Neural crest cell (in vitro differentiated cells): ENCODE measurements at regions not wholly inside any gene's neighbourhood (a gene's known extent, or its start where the extent isn't known, plus 50 kb on each side); places are given as distances from the start of the nearest gene placed in this dataset.

Experiments used
- DNase-seq: peaks from one replicate; pipeline ENCODE4 v3.0.0; 2021; ENCODE audit warnings: low read depth, mixed read lengths, low spot score
- H3K27ac Mint-ChIP-seq: one replicate; pipeline ENCODE4 v1.8.0; 2021; ENCODE audit warnings: mild to moderate bottlenecking, mixed read lengths; ENCODE audit not compliant: unreplicated experiment
- H3K27me3 Mint-ChIP-seq: 2 replicates; pipeline ENCODE4 v1.8.0; 2021; ENCODE audit warnings: low read depth, mild to moderate bottlenecking, mixed read lengths
- H3K36me3 Mint-ChIP-seq: 2 replicates; pipeline ENCODE4 v1.8.0; 2021; ENCODE audit warnings: low read depth, mild to moderate bottlenecking, mixed read lengths
- H3K4me1 Mint-ChIP-seq: 2 replicates; pipeline ENCODE4 v1.8.0; 2021; ENCODE audit warnings: mixed read lengths
- H3K4me3 Mint-ChIP-seq: one replicate; pipeline ENCODE4 v1.8.0; 2021; ENCODE audit warnings: mild to moderate bottlenecking, mixed read lengths
- H3K9me3 Mint-ChIP-seq: 2 replicates; pipeline ENCODE4 v1.8.0; 2021; ENCODE audit warnings: mixed read lengths
- TF ChIP-seq, protein P1 (sequence below): fragments of 200-600 bp; sonication (generic); conservative IDR thresholded peaks from 2 replicates; pipeline ENCODE4 v1.5.0; 2021; ENCODE audit warnings: antibody characterized with exemption, mild to moderate bottlenecking

DNA sequence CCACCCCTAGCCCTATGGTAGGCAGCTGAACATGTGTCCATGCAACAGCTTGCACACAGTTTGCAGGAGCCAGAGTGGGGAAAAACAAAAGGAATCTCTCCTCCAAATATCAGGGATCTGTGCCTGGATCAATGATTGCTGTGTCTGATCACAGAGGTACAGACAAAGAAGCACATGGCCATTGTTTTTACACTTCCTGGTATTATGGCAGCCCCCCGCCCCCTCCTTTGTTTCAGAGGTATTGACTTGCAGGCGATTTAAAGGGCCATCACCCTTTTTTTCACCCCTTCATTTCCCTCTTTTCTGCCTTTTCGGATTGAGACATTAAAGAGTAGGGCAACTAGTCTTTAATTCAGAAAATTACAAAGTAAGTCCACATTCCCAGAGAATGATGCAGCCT is 453.0 kb upstream of the LUZP2 start:
- DNase-seq, result no peak
- Mint-ChIP-seq H3K4me1 (no peaks in the 10 kb centered on the region), H3K9me3 (peaks cover 12% of the 10 kb centered on the region), H3K27me3 (no peaks in the 10 kb centered on the region), H3K36me3 (peaks cover 8% of the 10 kb centered on the region), H3K27ac (no peak overlapping the region), H3K4me3 (no peak overlapping the region)
- TF ChIP-seq, protein P1, sequence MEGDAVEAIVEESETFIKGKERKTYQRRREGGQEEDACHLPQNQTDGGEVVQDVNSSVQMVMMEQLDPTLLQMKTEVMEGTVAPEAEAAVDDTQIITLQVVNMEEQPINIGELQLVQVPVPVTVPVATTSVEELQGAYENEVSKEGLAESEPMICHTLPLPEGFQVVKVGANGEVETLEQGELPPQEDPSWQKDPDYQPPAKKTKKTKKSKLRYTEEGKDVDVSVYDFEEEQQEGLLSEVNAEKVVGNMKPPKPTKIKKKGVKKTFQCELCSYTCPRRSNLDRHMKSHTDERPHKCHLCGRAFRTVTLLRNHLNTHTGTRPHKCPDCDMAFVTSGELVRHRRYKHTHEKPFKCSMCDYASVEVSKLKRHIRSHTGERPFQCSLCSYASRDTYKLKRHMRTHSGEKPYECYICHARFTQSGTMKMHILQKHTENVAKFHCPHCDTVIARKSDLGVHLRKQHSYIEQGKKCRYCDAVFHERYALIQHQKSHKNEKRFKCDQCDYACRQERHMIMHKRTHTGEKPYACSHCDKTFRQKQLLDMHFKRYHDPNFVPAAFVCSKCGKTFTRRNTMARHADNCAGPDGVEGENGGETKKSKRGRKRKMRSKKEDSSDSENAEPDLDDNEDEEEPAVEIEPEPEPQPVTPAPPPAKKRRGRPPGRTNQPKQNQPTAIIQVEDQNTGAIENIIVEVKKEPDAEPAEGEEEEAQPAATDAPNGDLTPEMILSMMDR, result no peak

DNA sequence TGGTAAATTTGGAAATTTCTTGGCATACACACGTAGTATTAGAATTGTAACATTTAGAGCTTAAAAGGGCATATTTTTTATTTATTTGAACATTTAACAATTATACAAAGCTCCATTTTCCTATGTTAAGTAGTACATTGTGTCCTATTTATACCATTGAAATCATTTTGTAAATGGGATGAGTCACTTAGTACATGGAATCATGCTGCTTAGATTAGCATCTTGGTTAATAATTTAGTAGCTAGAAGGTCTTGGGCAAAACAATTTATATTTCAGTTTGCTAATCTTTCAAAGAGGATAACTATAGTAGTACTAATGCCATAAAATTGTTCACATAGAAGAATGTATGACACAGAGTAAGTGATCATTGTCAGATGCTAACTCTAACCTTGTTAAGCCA is 450.1 kb upstream of the LUZP2 start:
- DNase-seq, result no peak
- TF ChIP-seq, protein P1, result no peak
- Mint-ChIP-seq H3K9me3 (peaks cover 16% of the 10 kb centered on the region), H3K4me1 (no peaks in the 10 kb centered on the region), H3K27ac (no peak overlapping the region), H3K36me3 (peaks cover 8% of the 10 kb centered on the region), H3K27me3 (no peaks in the 10 kb centered on the region), H3K4me3 (no peak overlapping the region)

DNA sequence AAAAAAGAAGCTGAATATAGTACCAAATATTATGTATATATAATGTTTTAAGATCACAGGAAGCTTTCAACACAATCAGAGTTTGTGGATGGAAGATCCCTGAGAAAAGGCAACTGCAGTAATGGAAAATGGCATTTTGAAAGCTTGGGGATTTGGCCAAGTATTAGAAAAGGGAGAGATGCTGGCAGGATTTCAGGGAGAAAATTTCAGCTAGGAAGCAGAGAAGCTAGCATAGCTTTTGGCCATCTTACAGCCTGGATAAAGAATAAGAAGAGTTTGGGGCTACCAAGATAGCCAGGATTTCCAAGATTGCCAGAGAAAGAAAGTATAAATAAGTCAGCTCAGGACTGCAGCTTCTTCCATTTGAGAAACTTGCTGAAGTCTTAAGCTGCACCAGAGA is 440.8 kb upstream of the LUZP2 start:
- TF ChIP-seq, protein P1, result no peak
- Mint-ChIP-seq H3K27ac (no peak overlapping the region), H3K9me3 (no peaks in the 10 kb centered on the region), H3K36me3 (no peaks in the 10 kb centered on the region), H3K4me1 (no peaks in the 10 kb centered on the region), H3K27me3 (no peaks in the 10 kb centered on the region), H3K4me3 (no peak overlapping the region)
- DNase-seq, result no peak

DNA sequence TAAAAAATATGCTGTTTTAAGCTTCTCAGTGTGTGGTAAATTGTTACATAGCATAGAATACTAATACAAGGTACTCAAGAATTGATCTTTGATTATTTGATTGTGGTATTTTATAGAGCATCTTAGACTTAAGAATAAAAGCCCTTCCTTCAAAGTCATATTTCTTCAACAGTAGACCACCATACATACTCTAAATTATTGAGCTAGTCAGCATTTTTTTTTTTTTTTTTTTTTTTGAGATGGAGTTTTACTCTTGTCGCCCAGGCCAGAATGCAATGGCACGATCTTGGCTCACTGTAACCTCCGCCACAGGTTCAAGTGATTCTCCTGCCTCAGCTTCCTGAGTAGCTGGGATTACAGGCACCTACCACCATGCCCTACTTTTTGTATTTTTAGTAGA is 436.7 kb upstream of the LUZP2 start:
- Mint-ChIP-seq H3K36me3 (no peaks in the 10 kb centered on the region), H3K27me3 (no peaks in the 10 kb centered on the region), H3K27ac (no peak overlapping the region), H3K4me3 (no peak overlapping the region), H3K4me1 (peaks cover 15% of the 10 kb centered on the region), H3K9me3 (no peaks in the 10 kb centered on the region)
- no peak for DNase-seq
- TF ChIP-seq, protein P1, result no peak

DNA sequence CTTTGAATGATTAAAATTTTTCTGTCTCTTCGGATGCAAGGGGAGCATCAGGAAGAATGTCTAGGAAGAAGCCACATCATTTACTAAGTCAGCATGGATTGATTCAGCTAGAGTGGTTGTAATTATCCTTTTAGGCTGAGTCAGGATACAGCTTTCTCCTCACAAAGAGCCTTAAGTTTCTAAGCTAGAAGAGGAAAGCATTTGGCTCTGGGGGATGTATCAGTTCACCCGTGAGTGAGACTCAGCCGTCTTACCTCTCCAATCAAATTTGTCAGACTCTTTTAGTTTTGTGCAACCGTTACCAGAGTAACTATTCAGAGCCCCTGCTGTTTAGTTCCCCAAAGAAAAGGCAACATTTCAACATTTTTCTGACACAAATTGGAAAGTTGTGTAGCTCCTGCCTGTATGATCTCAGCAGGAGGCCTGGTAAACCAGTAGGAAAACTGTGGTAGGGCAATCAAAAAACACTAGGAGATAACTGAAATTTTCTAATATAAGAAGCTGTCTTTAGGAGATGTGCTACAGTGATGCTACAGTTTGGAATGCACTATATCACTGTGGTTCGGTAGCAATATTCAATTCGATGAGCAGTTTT is 432.4 kb upstream of the LUZP2 start:
- no peaks in the 10 kb centered on the region for H3K36me3 Mint-ChIP-seq
- H3K27ac Mint-ChIP-seq, result peak overlapping the region; percentile 47

More for the DNA sequence above, 432.4 kb upstream of the LUZP2 start:
- Mint-ChIP-seq H3K27me3 (no peaks in the 10 kb centered on the region), H3K4me3 (no peak overlapping the region), H3K9me3 (no peaks in the 10 kb centered on the region), H3K4me1 (peaks cover 15% of the 10 kb centered on the region)
- DNase-seq, result no peak
- TF ChIP-seq, protein P1, result no peak
